22Rv1 (cell line): ENCODE measurements at regions not wholly inside any gene's neighbourhood (a gene's known extent, or its start where the extent isn't known, plus 50 kb on each side); places are given as distances from the start of the nearest gene placed in this dataset.

Experiments
- ZFX ChIP-seq: fragments of 450-650 bp; IDR thresholded peaks from 2 replicates; pipeline ENCODE4 v1.6.1; 2017; ENCODE audit warnings: antibody characterized with exemption, borderline replicate concordance
- TF ChIP-seq, protein P1 (sequence below): fragments of 450-650 bp; IDR thresholded peaks from 2 replicates; pipeline ENCODE4 v1.5.1; 2017; ENCODE audit warnings: mild to moderate bottlenecking

- TF ChIP-seq, protein P1, sequence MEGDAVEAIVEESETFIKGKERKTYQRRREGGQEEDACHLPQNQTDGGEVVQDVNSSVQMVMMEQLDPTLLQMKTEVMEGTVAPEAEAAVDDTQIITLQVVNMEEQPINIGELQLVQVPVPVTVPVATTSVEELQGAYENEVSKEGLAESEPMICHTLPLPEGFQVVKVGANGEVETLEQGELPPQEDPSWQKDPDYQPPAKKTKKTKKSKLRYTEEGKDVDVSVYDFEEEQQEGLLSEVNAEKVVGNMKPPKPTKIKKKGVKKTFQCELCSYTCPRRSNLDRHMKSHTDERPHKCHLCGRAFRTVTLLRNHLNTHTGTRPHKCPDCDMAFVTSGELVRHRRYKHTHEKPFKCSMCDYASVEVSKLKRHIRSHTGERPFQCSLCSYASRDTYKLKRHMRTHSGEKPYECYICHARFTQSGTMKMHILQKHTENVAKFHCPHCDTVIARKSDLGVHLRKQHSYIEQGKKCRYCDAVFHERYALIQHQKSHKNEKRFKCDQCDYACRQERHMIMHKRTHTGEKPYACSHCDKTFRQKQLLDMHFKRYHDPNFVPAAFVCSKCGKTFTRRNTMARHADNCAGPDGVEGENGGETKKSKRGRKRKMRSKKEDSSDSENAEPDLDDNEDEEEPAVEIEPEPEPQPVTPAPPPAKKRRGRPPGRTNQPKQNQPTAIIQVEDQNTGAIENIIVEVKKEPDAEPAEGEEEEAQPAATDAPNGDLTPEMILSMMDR: no peak
- no peak for TF ChIP-seq ZFX
These were observed 64.2 kb upstream of the STK32A start for GRCh38 chr5:147170603-147171002.
